ENCODE measurements at regions not wholly inside any gene's neighbourhood (a gene's known extent, or its start where the extent isn't known, plus 50 kb on each side); places are given as distances from the start of the nearest gene placed in this dataset.
"Not testable (repeated sequence)": the region's sequence is repeated elsewhere in the genome, so short reads cannot be mapped to it uniquely, and the experiment has no call there.

GRCh38 chr13:50378509-50379044 lies 363.3 kb downstream of the KCNRG start:
- DNase-seq (ENCODE audit: low read depth in 3 of 3, low spot score in 1 of 3): no peak

- no peak for DNase-seq (ENCODE audit: low read depth in 3 of 3, low spot score in 1 of 3)
Observed at GRCh38 chr13:50379584-50379983, 364.3 kb downstream of the KCNRG start.

GRCh38 chr13:50380905-50381304 lies 365.7 kb downstream of the KCNRG start:
- DNase-seq (ENCODE audit: low read depth in 3 of 3, low spot score in 1 of 3): no peak

- DNase-seq (ENCODE audit: low read depth in 3 of 3, low spot score in 1 of 3): no peak
Observed at GRCh38 chr13:50382511-50382910, 367.3 kb downstream of the KCNRG start.

GRCh38 chr13:50382951-50383350 lies 367.7 kb downstream of the KCNRG start:
- DNase-seq (ENCODE audit: low read depth in 3 of 3, low spot score in 1 of 3): no peak

GRCh38 chr13:50384724-50385123 lies 369.5 kb downstream of the KCNRG start:
- no peak for DNase-seq (ENCODE audit: low read depth in 3 of 3, low spot score in 1 of 3)

- DNase-seq (ENCODE audit: low read depth in 3 of 3, low spot score in 1 of 3): no peak
Observed at GRCh38 chr13:50386541-50387050, 371.4 kb downstream of the KCNRG start.

- peak in 1 of 3 donors; percentile 17 for DNase-seq (ENCODE audit: low read depth in 3 of 3, low spot score in 1 of 3)
Observed at GRCh38 chr13:50387051-50387581, 371.9 kb downstream of the KCNRG start.

GRCh38 chr13:50388481-50388880 lies 373.2 kb downstream of the KCNRG start:
- DNase-seq (ENCODE audit: low read depth in 3 of 3, low spot score in 1 of 3): no peak

GRCh38 chr13:50389726-50390125 lies 374.5 kb downstream of the KCNRG start:
- no peak for DNase-seq (ENCODE audit: low read depth in 3 of 3, low spot score in 1 of 3)

GRCh38 chr13:50390503-50391248 lies 375.4 kb downstream of the KCNRG start:
- no peak for DNase-seq (ENCODE audit: low read depth in 3 of 3, low spot score in 1 of 3)

GRCh38 chr13:50392977-50393376 lies 377.7 kb downstream of the KCNRG start:
- DNase-seq (ENCODE audit: low read depth in 3 of 3, low spot score in 1 of 3): no peak

- no peak for DNase-seq (ENCODE audit: low read depth in 3 of 3, low spot score in 1 of 3)
Observed at GRCh38 chr13:50393628-50394027, 378.4 kb downstream of the KCNRG start.

- no peak for DNase-seq (ENCODE audit: low read depth in 3 of 3, low spot score in 1 of 3)
Observed at GRCh38 chr13:50396001-50396400, 380.8 kb downstream of the KCNRG start.

GRCh38 chr13:50396618-50397017 lies 381.4 kb downstream of the KCNRG start:
- not testable (repeated sequence) for DNase-seq (ENCODE audit: low read depth in 3 of 3, low spot score in 1 of 3)

- DNase-seq (ENCODE audit: low read depth in 3 of 3, low spot score in 1 of 3): no peak
Observed at GRCh38 chr13:50400035-50400726, 384.9 kb downstream of the KCNRG start.

- DNase-seq (ENCODE audit: low read depth in 3 of 3, low spot score in 1 of 3): no peak
Observed at GRCh38 chr13:50401049-50401505, 385.8 kb downstream of the KCNRG start.

- no peak for DNase-seq (ENCODE audit: low read depth in 3 of 3, low spot score in 1 of 3)
Observed at GRCh38 chr13:50401721-50402465, 386.6 kb downstream of the KCNRG start.

- no peak for DNase-seq (ENCODE audit: low read depth in 3 of 3, low spot score in 1 of 3)
Observed at GRCh38 chr13:50403311-50403710, 388.1 kb downstream of the KCNRG start.

GRCh38 chr13:50404116-50404515 lies 388.9 kb downstream of the KCNRG start:
- no peak for DNase-seq (ENCODE audit: low read depth in 3 of 3, low spot score in 1 of 3)

GRCh38 chr13:50404769-50405168 lies 389.5 kb downstream of the KCNRG start:
- DNase-seq (ENCODE audit: low read depth in 3 of 3, low spot score in 1 of 3): no peak

All from stimulated activated CD4-positive, alpha-beta T cell treated with anti-CD3 and anti-CD28 coated beads, TNF-alpha, amount 100 ng/mL, for 1 hour (primary cell).